NCI-H526 treated with DMSO at 0.1 percent for 48 hours (cell line): ENCODE measurements at regions not wholly inside any gene's neighbourhood (a gene's known extent, or its start where the extent isn't known, plus 50 kb on each side); places are given as distances from the start of the nearest gene placed in this dataset.
"Not testable (repeated sequence)": the region's sequence is repeated elsewhere in the genome, so short reads cannot be mapped to it uniquely, and the experiment has no call there.

ENCODE experiments used
- DNase-seq: peaks from one replicate; lab custom pipeline; 2025; lab: John Stamatoyannopoulos, UW

DNA sequence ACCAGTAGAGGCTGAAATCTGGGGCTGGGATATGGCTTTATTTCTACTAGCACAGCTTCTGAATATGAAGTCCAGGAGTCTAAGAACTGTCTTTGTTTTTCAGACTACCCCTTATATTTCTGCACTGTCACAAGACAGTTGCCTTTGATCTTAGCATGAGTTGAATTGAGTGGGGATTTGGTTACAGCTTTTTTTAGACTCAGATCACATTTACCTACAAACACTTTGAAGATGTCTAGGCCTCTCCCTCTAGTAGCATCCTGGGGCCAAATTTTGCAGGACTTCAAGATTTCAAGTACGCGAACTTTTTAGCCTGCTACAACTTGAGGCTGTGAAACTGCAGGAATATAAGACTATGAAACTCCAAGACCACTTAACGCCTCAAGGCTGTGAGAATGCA, 240.2 kb downstream of the NEBL start:
- no peak for DNase-seq

GRCh38 chr10:20652424-20652823, 244.7 kb downstream of the NEBL start:
- DNase-seq, result not testable (repeated sequence)

DNA sequence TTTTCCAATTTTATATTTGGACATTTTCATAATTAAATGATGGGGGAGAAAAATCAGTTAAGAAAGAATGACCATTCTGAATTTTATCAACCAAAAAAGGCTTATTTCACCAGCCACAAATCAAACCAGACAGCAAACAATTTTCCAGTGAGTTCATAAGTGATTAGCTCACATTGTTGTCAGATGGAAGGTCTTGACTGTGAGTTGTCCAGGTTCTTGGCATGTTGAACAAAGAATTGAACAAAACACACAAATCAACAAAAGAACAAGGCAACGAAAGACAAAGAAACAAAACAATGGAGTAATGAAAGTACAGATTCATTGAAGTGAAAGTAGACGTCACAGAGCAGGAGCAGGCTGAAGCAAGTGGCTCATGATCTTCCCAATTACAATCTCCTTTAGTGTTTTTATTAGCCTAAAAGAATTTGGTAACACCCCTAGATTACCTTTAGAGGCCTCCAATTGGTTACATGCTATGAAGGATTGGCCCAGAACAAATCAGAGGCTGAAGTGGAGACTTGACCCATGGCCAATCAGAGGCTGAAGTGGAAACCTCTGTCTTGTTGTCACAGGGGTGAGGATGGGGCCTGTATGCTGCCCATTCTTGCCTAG, 248.7 kb downstream of the NEBL start:
- DNase-seq, result no peak

GRCh38 chr10:20647756-20648155, 249.4 kb downstream of the NEBL start:
- no peak for DNase-seq

DNA sequence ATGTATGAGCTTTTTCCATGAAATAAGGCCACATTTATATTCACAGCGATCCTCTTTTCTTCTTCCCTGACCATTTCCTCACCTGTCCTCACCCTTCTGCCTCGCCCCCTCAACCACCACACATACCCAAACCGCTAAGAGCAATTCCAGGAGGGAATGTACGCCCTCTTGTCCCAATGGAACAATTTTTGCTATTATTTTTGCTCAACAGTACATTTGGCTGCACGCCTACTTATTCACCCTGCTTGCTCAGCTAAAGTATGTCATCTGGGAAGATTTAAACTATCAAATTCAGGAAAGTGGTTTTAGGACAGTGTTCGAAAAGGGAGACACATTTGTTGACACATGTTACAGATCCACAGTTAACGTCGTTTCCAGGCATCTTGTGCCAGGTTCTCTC, 252.7 kb downstream of the NEBL start:
- DNase-seq, result no peak

DNA sequence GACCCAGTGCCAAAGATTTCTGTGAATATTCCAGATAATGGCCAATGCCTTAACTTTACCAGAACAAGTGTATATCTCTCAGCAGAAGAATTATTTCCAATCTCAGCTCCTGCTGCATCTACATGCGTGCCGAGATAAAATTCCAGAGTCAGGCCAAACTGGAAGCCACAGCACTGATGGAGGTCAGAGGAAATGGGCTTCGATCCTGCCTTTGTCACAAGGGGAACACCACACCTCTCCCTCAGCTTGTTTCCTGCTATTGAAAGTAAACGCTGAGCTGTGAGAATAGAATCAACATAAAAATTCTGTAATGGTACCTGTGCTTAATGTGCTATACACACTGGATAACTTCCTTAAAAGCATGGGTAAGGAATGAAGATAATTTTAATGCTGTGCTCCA, 255.5 kb downstream of the NEBL start:
- no peak for DNase-seq

DNA sequence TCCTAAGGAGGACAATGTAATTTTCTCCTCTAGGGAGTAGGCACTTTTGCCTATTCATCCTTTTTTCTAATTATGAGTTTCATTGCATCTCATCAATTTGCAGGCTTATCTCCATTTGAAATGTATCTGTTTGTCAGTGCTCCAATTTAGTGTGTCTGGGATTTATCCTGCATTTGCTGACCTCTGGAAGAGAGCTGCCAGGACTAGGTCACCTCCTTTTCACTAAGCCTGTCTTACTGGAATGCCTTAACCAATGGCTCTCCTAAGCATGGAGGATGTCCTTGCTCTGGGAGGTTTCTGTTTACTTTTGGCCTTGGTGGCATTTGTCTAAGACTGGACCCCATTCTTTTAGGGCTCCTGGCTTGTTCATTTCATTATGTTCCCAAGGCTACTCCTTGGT, 261.5 kb downstream of the NEBL start:
- no peak for DNase-seq

DNA sequence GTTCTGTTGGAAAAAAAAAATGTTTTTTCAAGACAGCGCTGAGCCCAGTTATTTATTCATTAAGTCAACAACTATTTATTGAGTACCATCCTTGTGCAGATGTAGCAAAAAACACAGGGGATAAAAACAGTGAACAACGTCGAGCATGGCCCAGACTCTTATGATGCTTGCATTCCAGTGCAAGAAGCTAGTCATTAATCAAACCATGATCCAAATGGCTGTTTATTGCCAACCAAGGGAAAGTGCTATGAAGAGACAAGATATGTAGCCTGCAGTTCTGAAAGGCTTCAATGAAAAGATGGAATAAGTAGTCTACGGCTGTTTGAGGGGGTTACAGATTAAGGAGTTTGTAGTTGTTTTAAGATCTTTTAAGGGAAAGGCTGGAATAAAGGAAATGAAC, 262.3 kb downstream of the NEBL start:
- no peak for DNase-seq

DNA sequence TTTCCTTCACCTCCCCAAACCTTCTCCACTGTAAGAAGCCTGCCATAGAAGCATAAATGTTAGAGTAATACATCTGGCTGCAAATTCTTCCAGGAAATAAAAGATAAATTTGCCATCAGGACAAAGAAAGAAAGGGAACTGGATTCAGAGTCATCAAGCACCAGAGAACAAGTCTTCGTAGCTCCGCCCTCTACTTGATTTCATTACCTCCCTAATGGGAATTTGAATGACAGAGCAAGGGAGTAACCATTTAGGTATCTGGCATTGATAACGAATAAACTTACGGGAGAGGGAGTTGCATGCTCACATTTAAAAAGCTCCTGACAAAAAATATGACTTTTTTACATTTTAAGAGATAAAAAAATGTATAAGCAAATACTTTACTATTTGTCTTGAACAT, 263.4 kb downstream of the NEBL start:
- no peak for DNase-seq

DNA sequence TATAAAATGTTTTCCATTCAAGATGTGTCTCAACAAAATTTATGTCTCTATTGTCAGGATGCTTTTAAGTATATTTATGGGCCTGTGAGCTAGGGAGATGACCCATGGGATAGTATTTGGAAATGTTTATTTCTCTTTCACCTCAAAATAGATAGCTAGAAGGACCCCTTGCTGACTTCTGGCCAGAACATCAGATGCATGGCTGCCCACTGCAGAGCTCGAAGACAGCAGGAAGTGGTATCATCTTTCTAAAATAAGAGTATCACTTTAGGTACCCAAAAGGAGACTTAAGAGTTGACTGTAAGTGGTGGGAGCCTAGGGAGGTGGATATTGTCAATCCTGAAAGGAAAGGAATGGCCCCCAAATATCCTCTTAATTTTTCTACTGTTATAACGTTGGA, 264.4 kb downstream of the NEBL start:
- DNase-seq, result no peak

DNA sequence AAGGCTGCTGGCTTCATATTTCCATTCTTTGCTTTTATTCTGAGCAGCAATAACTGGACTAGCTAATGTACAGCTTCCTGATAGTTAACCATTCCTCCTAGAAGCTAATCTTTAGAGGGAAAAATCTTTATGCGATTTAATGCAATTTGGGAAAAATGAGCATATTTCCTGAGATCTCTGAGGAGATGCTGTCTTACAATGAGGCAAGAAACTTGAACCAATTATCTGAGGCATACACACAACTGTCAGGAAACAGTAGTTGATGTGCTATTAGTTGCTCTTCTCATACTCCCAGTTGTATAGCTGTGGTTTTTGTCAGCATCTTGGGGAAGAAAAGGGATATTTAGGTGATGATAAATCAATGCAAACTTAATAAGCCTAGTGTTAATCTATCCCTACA, 265.9 kb downstream of the NEBL start:
- no peak for DNase-seq

DNA sequence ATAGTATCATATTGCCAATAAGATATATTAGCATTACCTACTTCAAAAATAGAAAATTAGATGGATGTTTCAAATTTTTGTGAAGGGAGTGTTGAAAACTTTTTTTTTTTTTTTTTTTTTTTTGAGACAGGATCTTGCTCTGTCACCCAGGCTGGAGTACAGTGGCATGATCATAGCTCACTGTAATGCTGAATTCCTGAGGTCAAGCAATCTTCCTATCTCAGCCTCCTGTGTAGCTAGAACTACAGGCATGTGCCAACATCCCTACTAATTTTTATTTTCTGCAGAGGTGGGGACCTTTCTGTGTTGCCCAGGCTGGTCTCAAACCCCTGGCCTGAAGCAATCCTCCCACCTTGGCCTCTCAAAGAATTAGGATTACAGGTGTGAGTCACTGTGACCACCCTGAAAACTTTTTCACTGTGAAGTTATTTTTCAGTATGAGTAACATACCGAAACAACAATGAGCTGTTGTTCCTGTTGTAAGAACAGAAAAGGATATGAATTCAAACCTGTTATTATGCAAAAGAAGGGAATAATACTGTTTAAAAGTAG, 266.9 kb downstream of the NEBL start:
- no peak for DNase-seq

GRCh38 chr10:20627946-20628507, 269.1 kb downstream of the NEBL start:
- no peak for DNase-seq

GRCh38 chr10:20627087-20627486, 270.0 kb downstream of the NEBL start:
- no peak for DNase-seq

DNA sequence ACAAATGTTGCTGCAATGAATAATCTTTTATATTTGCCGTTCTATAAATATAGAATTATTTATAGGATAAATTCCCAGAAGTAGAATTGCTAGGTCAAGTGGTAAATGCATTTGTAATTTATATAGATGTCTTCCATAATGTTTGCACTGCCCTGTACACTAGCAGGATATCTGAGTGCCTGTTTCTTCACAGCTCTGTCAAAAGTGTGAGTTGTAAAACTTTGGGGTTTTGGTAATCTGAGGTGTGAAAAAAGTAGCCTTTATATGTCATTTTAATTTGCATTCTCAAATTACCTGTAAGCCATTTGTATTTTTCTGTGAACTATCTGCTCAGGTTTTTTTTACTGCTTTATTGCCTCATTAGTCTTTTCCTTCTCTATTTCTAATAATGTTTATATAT, 271.2 kb downstream of the NEBL start:
- DNase-seq, result no peak

DNA sequence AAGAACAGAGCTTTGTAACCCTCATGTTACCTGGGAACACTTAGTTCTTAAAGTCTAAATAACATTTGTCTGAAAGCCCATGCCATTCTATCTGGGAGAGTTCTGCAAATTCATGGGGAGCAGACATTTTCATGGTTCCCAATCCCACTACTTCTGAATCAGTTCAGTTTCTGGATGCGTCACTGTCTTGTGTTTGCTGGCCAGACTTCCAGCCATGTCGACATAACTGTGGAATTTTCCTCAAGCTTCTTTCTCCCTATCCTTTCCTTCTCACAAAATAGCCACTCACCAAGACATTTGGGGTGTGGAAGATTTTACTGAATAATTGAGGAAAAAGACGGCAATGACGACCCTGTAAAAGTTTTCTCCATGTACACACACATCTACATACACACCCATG, 272.5 kb downstream of the NEBL start:
- DNase-seq, result no peak

DNA sequence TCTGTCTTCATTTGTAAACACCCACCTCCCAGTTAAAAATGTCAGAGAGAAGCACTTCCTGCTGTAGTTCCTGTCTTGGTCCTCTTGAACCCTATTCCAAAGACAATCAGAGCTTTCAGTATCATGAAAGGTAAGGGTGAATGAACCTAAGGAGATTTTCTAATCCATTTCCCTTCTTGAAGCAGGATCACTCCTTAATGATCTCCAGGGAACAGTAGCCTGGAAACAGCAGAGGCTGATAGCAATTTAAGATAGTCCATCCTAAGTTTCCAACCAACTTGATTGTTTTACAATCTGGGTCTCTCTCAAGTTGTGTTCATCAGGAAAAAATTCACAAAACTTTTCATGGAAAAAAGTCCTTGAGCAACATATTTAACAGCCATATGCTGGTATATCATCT, 273.6 kb downstream of the NEBL start:
- DNase-seq, result no peak

GRCh38 chr10:20622531-20623211, 274.4 kb downstream of the NEBL start:
- peak; percentile 85 for DNase-seq

DNA sequence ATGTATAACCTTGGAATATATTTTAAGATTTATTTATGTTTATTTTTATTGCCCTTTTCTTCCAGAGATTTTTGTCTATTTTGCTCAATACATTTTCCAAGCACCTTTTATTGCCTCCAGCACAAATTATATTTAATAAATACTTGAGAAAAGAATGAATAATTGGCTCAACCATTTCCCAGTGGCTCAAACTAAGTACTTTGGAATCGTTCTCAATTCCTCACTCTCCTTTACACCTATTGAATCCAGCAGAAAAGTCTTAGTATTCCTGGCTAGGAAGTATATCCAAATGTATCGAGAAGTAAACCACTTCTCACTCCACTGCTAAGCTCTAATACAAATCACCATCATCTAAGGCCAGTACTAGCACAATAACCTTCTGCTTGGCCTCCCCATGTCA, 276.1 kb downstream of the NEBL start:
- DNase-seq, result no peak

- no peak for DNase-seq
Measured at GRCh38 chr10:20618011-20618547, 279.0 kb downstream of the NEBL start.

DNA sequence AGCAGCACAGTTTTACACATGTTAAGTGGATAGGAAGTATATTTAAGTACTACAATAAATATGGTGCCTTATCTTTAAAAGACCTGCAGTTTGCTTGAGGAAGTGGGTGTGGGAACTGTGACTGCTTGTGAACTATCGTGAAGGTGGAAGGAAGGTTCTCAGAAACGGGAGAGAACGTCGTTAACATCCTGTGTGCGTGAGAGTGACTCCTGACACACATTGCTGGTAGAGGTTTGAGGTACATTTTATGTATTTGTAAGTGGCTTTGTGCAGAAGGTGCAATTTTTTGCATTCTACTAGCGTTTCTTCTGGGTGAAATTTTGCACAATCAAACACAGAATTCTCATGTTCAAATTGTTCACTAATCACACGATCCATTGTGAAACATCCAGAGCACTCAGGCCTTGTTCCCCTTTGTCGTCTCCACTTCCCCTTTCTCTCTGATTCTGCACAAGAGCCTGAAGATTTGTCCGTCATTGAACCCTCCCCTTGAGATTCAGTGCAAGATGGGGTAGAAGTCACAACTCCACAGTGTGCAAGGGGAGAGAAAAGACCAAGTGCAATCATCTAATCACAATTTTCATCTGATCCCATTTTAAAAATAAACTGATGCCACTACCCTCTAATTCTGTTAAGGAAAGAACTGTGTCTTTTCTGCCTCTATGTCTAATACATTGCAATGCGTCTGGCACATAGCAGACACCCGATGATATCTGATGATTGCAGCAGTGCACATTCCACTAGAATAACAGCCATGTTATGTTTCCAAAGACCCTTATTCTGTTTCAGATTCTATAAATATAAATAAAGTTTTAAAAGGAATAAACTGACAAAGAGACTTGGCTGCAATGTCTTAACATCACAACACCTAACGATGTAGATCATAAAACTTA, 279.9 kb downstream of the NEBL start:
- DNase-seq, result no peak

DNA sequence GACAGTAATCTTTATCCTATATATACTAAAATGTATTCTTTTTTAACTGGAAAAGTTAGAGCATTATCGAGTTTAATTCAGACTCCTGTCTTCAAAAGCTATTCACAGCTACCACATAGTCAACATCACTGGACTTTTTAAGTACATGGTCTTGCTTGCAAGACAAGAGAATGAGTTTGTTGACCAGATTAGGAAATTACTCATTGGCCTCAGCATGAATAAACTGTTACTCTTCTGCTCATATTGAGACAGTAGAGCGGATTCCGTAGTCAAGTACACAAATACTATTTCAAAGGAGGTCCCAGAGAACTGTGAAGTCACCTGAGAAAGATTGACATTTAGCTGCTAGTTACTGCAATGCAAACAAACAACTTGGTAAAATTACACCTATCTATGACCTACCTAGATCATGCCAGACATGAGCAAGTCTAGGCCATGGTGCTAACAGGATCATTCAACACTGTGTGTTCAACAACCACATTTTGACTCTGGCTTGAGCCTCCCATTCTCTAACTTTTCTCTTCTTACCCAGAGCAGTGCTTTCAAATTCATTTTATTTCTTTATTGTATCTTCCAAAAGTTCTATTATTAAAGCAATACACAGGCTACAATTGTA, 280.9 kb downstream of the NEBL start:
- no peak for DNase-seq
